Body of pancreas (tissue), 4 donors: ENCODE measurements at regions not wholly inside any gene's neighbourhood (a gene's known extent, or its start where the extent isn't known, plus 50 kb on each side); places are given as distances from the start of the nearest gene placed in this dataset.
"Not testable (repeated sequence)": the region's sequence is repeated elsewhere in the genome, so short reads cannot be mapped to it uniquely, and the experiment has no call there.

Experiments used
- ATAC-seq: fragments of 150-250 bp; one replicate; pipeline ENCODE4 v1.9.1; 2016
- DNase-seq, 4 donors: peaks; one replicate each; pipeline ENCODE4 v3.0.0-alpha.2; 2019
- H3K27ac ChIP-seq, 4 donors: fragments of 200-600 bp; sonication (generic); 1 replicate in 3 of 4; 2 replicates in 1 of 4; pipeline versions ENCODE4 v1.5.1 to v1.6.1; 2016 to 2019; ENCODE audit warnings: mild to moderate bottlenecking in 1 of 4, mixed read lengths in 1 of 4, moderate library complexity in 1 of 4
- H3K27me3 ChIP-seq, 2 donors: fragments of 200-600 bp; sonication (generic); one replicate each; pipeline ENCODE4 v1.6.0; 2016; ENCODE audit warnings: mild to moderate bottlenecking in 1 of 2
- H3K36me3 ChIP-seq, 2 donors: fragments of 200-600 bp; sonication (generic); replicated peaks in 1 of 2; 2 replicates each; pipeline ENCODE4 v1.5.1; 2016; ENCODE audit warnings: low read depth in 2 of 2; ENCODE audit not compliant: insufficient read depth in 1 of 2
- H3K4me1 ChIP-seq: fragments of 200-600 bp; sonication (generic); one replicate; pipeline ENCODE4 v1.6.0; 2016
- H3K4me3 ChIP-seq, 2 donors: fragments of 200-600 bp; sonication (generic); 1 replicate in 1 of 2; 2 replicates in 1 of 2; pipeline ENCODE4 v1.5.1; 2016 to 2019
- H3K9me3 ChIP-seq, 3 donors: fragments of 200-600 bp; sonication (generic); 1 replicate in 2 of 3; 2 replicates in 1 of 3; pipeline ENCODE4 v1.5.1; 2016
- POLR2A ChIP-seq, 3 donors: fragments of 450-650 bp; IDR thresholded peaks; one replicate each; pipeline ENCODE4 v1.6.1; 2016; ENCODE audit warnings: antibody characterized with exemption in 3 of 3, mild to moderate bottlenecking in 2 of 3
- WGBS, 2 donors: methylation state at CpG; one replicate each; pipeline ENCODE4 v1.1.5; 2017; 5-methylcytosine and 5-hydroxymethylcytosine counted together
- intact Hi-C: fragments of 100-400 bp; cut with DNase I; formaldehyde crosslinking; loops from one replicate; pipeline ENCODE4 v1.15.1; 2023
- TF ChIP-seq, protein P1 (sequence below), 7 experiments: fragments of 450-650 bp in 4 of 7; fragments of 200-600 bp in 3 of 7; sonication (generic) in 3 of 7; IDR thresholded peaks; one replicate each; pipeline ENCODE4 v1.5.1; 2016 to 2019; ENCODE audit warnings: antibody characterized with exemption in 7 of 7

DNA sequence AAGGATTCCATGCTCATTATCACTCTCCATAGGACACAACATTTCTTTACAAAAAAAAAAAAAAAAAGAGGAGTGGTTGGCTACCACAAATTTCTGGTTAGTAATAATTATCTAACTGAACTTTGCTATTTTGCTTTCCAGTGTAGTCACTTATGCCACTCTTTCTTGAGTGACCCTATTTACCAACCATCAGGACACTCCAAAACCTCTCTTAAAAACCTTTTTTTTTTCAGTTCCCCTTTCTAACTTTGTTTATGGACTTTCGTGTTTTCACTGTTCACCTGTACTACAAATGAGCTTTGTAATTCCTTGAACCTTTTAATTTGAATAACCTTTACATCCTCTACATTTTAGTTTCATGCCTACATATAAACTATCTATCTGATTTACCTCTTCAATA is 686.5 kb upstream of the PCDH9 start:
- H3K36me3 ChIP-seq = no peaks in the 10 kb centered on the region
- intact Hi-C loops = no loop called here
- WGBS, 2 donors = 63 to 68% methylated on average over 1 of the region's 1 CpG
- no peaks in the 10 kb centered on the region for H3K9me3 ChIP-seq
- H3K4me3 ChIP-seq = no peak overlapping the region
- DNase-seq (no peak), ATAC-seq (no peak)
- TF ChIP-seq, protein P1, sequence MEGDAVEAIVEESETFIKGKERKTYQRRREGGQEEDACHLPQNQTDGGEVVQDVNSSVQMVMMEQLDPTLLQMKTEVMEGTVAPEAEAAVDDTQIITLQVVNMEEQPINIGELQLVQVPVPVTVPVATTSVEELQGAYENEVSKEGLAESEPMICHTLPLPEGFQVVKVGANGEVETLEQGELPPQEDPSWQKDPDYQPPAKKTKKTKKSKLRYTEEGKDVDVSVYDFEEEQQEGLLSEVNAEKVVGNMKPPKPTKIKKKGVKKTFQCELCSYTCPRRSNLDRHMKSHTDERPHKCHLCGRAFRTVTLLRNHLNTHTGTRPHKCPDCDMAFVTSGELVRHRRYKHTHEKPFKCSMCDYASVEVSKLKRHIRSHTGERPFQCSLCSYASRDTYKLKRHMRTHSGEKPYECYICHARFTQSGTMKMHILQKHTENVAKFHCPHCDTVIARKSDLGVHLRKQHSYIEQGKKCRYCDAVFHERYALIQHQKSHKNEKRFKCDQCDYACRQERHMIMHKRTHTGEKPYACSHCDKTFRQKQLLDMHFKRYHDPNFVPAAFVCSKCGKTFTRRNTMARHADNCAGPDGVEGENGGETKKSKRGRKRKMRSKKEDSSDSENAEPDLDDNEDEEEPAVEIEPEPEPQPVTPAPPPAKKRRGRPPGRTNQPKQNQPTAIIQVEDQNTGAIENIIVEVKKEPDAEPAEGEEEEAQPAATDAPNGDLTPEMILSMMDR (IDR thresholded peaks at IDR 0.05) = no peak
- TF ChIP-seq POLR2A (IDR thresholded peaks at IDR 0.05) = no peak
- H3K27me3 ChIP-seq = no peaks in the 10 kb centered on the region
- H3K27ac ChIP-seq = no peak overlapping the region
- no peaks in the 10 kb centered on the region for H3K4me1 ChIP-seq

DNA sequence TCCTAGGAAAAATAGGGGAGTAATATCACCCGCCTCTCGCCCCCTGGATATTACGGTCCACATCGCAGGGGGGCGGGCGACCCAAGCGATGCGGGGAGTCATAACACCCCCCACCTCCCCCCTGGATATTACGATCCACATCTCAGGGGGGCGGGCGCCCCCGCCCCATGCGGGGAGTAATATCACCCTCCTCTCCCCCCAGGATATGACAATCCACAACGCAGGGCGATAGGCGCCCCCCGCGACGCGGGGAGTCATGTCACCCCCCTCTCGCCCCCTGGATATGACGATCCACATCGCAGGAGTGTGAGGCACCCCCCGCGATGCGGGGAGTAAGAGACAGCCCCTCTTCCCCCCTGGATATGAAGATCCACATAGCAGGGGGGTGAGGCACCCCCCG is 684.4 kb upstream of the PCDH9 start:
- no peaks in the 10 kb centered on the region for H3K4me1 ChIP-seq
- no peak for DNase-seq
- WGBS, 2 donors = 81 to 89% methylated on average over 9 to 17 of the region's 27 CpGs
- no peaks in the 10 kb centered on the region for H3K36me3 ChIP-seq
- H3K9me3 ChIP-seq = no peaks in the 10 kb centered on the region
- no peak for ATAC-seq
- no peak for TF ChIP-seq POLR2A (IDR thresholded peaks at IDR 0.05)
- TF ChIP-seq, protein P1 (IDR thresholded peaks at IDR 0.05) = no peak
- H3K4me3 ChIP-seq = no peak overlapping the region
- no peaks in the 10 kb centered on the region for H3K27me3 ChIP-seq
- H3K27ac ChIP-seq = no peak overlapping the region
- intact Hi-C loops = no loop called here

DNA sequence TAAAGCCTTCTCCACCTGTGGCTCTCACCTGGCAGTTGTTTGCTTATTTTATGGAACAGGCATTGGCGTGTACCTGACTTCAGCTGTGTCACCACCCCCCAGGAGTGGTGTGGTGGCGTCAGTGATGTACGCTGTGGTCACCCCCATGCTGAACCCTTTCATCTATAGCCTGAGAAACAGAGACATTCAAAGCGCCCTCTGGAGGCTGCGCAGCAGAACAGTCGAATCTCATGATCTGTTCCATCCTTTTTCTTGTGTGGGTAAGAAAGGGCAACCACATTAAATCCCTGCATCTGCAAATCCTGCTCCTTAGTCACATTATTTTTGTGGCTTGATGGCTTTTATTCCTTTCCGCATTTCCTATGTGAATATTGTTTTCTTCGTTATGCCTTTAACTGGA is 672.8 kb upstream of the PCDH9 start:
- intact Hi-C loops, H3K27me3 ChIP-seq, H3K27ac ChIP-seq, H3K9me3 ChIP-seq, H3K4me3 ChIP-seq, H3K4me1 ChIP-seq, DNase-seq, ATAC-seq, H3K36me3 ChIP-seq: not testable (repeated sequence)
- WGBS, 2 donors = 42 to 44% methylated on average over 8 of the region's 8 CpGs

DNA sequence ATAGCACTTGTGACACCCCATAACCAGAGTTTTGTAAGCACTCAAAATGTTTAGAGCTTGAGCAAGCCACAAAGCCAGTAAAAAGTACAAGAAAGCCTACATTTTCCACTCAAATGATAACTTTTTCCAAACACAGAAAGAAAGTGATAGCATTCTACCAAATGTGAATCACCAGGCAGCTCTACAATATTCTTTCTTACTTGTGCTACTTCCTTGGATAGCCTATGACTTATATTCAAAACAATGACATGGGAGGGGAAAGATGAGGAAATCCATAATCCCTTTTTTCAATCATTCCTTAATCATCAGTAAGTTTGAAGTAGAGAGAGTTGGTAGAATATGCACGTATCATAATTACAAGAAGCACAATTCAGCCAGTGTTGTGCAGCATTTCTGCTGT is 650.8 kb upstream of the PCDH9 start:
- no peak overlapping the region for H3K4me3 ChIP-seq
- no peaks in the 10 kb centered on the region for H3K27me3 ChIP-seq
- no peaks in the 10 kb centered on the region for H3K36me3 ChIP-seq
- intact Hi-C loops = no loop called here
- DNase-seq (no peak), ATAC-seq (no peak)
- no peaks in the 10 kb centered on the region for H3K4me1 ChIP-seq
- no peak overlapping the region for H3K27ac ChIP-seq
- no peaks in the 10 kb centered on the region for H3K9me3 ChIP-seq
- no peak for TF ChIP-seq POLR2A (IDR thresholded peaks at IDR 0.05)
- TF ChIP-seq, protein P1 (IDR thresholded peaks at IDR 0.05) = no peak
- 55 to 66% methylated on average over 1 of the region's 1 CpG for WGBS, 2 donors

DNA sequence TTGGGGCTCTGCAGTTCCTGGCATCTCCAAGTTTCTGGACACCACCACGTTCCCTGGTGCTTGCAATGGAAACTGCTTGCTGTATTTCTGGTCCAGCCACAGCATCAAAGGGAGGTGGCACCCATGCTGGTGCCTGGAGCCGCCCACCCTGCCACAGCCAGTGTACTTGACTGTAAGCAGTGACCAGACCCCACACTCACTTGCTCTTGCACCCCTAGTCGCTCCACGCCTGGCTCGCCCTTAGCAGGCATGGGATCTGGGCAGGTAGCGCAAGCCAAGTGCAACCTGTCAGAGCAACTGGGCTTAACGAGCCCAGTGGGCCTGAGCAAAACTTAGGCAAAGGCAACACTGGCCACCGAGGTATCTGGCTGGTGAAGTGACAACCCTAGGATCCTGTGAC is 648.2 kb upstream of the PCDH9 start:
- intact Hi-C loops = no loop called here
- H3K36me3 ChIP-seq = no peaks in the 10 kb centered on the region
- ATAC-seq = no peak
- WGBS, 2 donors = 65 to 73% methylated on average over 7 to 8 of the region's 8 CpGs
- no peaks in the 10 kb centered on the region for H3K27me3 ChIP-seq
- H3K4me3 ChIP-seq = no peak overlapping the region
- H3K4me1 ChIP-seq = no peaks in the 10 kb centered on the region
- H3K9me3 ChIP-seq = no peaks in the 10 kb centered on the region
- no peak for DNase-seq
- TF ChIP-seq, protein P1 (IDR thresholded peaks at IDR 0.05) = no peak
- no peak for TF ChIP-seq POLR2A (IDR thresholded peaks at IDR 0.05)
- no peak overlapping the region for H3K27ac ChIP-seq
